ENCODE measurements at regions not wholly inside any gene's neighbourhood (a gene's known extent, or its start where the extent isn't known, plus 50 kb on each side); places are given as distances from the start of the nearest gene placed in this dataset.

- TF ChIP-seq CTCF (IDR thresholded peaks at IDR 0.05) (no peak), EZH2phosphoT487 (IDR thresholded peaks at IDR 0.05) (no peak), EZH2 (IDR thresholded peaks at IDR 0.05) (no peak)
These were observed 78.0 kb downstream of the SOWAHC start for GRCh38 chr2:109692013-109692743.

All from neural progenitor cell (in vitro differentiated cells).